H1 (cell line): ENCODE measurements at regions not wholly inside any gene's neighbourhood (a gene's known extent, or its start where the extent isn't known, plus 50 kb on each side); places are given as distances from the start of the nearest gene placed in this dataset.

Experiments
- BRCA1 ChIP-seq: IDR thresholded peaks from 2 replicates; pipeline ENCODE4 v1.6.1; 2012; ENCODE audit warnings: low read depth, low read length, improper control_type of control experiment
- CHD7 ChIP-seq: fragments of 300-600 bp; sonication (generic); IDR thresholded peaks from 2 replicates; pipeline ENCODE4 v1.7.1; 2012; ENCODE audit warnings: low read length, moderate library complexity, mild to moderate bottlenecking, inconsistent platforms; ENCODE audit not compliant: insufficient replicate concordance
- CREB1 ChIP-seq: IDR thresholded peaks from 2 replicates; pipeline ENCODE4 v1.6.1; 2012; ENCODE audit warnings: inconsistent platforms
- GABPA ChIP-seq: IDR thresholded peaks from 2 replicates; pipeline ENCODE4 v1.6.1; 2011; ENCODE audit warnings: mild to moderate bottlenecking, low read length, moderate library complexity, borderline replicate concordance; ENCODE audit not compliant: insufficient read depth
- JUND ChIP-seq: IDR thresholded peaks from 2 replicates; pipeline ENCODE4 v1.6.1; 2011; ENCODE audit warnings: mild to moderate bottlenecking, improper control_type of control experiment, low read length
- NRF1 ChIP-seq: IDR thresholded peaks from 2 replicates; pipeline ENCODE4 v1.6.1; 2011; ENCODE audit warnings: mild to moderate bottlenecking, low read depth, low read length, improper control_type of control experiment
- POU5F1 ChIP-seq: IDR thresholded peaks from 2 replicates; pipeline ENCODE4 v1.6.1; 2011; ENCODE audit warnings: low read depth, mild to moderate bottlenecking, low read length, moderate library complexity
- SIX5 ChIP-seq: IDR thresholded peaks from 2 replicates; pipeline ENCODE4 v1.6.1; 2011; ENCODE audit warnings: mild to moderate bottlenecking, low read depth, low read length
- SP2 ChIP-seq: IDR thresholded peaks from 2 replicates; pipeline ENCODE4 v1.6.1; 2012; ENCODE audit warnings: mild to moderate bottlenecking, low read length, inconsistent platforms
- TAF1 ChIP-seq: IDR thresholded peaks from 2 replicates; pipeline ENCODE4 v1.6.1; 2011; ENCODE audit warnings: mild to moderate bottlenecking, low read depth, low read length
- TAF7 ChIP-seq: optimal IDR thresholded peaks from 2 replicates; pipeline ENCODE3; 2011; ENCODE audit warnings: low read depth, mild to moderate bottlenecking, inconsistent platforms, low read length, moderate library complexity, borderline replicate concordance
- TCF12 ChIP-seq: IDR thresholded peaks from 2 replicates; pipeline ENCODE4 v1.6.1; 2011; ENCODE audit warnings: low read depth, mild to moderate bottlenecking, low read length

- TF ChIP-seq CHD7, result no peak
- TF ChIP-seq NRF1, result no peak
- no peak for TF ChIP-seq BRCA1
- TF ChIP-seq SIX5, result no peak
- no peak for TF ChIP-seq JUND
- TF ChIP-seq SP2, result no peak
- TF ChIP-seq TAF1, result no peak
- TF ChIP-seq POU5F1, result no peak
- no peak for TF ChIP-seq TCF12
- no peak for TF ChIP-seq GABPA
- TF ChIP-seq TAF7, result no peak
- no peak for TF ChIP-seq CREB1
Measured at GRCh38 chr11:70669871-70670675, 271.7 kb downstream of the CTTN start (continued).
